Fibroblast of skin of right biceps (primary cell): ENCODE measurements at regions not wholly inside any gene's neighbourhood (a gene's known extent, or its start where the extent isn't known, plus 50 kb on each side); places are given as distances from the start of the nearest gene placed in this dataset.
"Not testable (repeated sequence)": the region's sequence is repeated elsewhere in the genome, so short reads cannot be mapped to it uniquely, and the experiment has no call there.

Source experiments
- DNase-seq: peaks from one replicate; pipeline ENCODE4 v3.0.0-alpha.2; 2013

- peak; percentile 9 for DNase-seq
Measured at GRCh38 chr4:107468156-107468555, 251.9 kb downstream of the PAPSS1 start.

DNA sequence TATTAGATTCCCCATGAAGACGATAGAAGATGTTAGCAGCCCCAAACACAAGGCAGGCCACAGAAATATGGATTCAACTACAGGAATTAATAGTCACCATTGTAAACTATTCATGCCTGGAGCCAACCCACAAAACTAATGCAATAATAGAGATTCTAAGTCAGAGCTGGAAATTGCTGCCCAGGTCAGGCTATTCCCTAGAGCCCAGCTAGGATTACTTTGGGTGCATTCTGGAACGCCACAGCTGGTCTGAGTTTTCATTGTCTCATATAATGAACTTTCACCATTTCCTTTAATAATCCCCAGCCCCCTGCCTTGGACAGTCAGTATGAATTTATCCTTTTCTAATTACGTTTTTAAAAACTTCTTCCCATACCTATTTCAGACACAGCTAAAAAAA lies 252.6 kb downstream of the PAPSS1 start:
- no peak for DNase-seq

GRCh38 chr4:107458194-107458593 lies 261.8 kb downstream of the PAPSS1 start:
- no peak for DNase-seq

GRCh38 chr4:107453987-107454386 lies 266.0 kb downstream of the PAPSS1 start:
- DNase-seq: no peak

DNA sequence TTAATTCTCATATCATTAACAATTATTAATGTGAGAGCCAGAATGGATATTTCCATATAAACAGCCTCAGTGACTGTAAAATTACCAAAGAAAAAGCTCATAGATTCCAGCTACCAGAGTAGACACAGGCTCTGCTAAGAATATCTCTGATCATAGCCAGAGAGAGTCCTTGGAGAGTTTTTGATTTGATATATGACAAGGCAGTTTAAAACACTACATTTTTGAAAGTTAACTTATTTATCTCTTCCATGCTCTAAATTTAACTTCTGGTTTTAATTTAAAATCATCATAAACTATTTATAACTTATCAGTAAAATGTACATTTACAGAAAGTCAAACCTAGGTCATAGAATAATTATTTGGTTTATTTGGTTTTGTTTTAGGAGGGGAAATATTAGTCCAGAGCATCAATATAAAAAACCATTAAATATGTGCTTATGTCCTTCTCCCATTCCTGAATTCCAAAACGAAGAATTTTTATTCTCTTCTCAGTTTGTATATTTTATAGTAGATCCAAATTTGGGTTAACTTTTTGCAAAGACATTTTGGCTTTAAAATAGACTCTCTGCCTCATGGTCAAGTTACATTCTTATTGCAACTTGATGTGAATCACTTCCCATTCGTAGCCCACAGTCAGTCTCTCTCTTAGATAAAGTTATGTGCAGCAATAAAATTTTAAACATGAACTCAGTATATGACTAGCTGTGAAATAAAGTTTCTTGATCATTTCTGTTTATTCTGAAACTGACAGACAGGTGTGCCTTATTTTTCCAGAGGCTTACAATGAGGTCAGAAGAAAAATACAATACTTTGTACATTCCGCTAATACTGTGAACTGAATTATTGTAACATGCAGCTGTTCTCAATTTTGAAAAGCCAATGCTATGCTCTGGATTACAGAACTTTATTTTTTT lies 267.1 kb downstream of the PAPSS1 start:
- no peak for DNase-seq

DNA sequence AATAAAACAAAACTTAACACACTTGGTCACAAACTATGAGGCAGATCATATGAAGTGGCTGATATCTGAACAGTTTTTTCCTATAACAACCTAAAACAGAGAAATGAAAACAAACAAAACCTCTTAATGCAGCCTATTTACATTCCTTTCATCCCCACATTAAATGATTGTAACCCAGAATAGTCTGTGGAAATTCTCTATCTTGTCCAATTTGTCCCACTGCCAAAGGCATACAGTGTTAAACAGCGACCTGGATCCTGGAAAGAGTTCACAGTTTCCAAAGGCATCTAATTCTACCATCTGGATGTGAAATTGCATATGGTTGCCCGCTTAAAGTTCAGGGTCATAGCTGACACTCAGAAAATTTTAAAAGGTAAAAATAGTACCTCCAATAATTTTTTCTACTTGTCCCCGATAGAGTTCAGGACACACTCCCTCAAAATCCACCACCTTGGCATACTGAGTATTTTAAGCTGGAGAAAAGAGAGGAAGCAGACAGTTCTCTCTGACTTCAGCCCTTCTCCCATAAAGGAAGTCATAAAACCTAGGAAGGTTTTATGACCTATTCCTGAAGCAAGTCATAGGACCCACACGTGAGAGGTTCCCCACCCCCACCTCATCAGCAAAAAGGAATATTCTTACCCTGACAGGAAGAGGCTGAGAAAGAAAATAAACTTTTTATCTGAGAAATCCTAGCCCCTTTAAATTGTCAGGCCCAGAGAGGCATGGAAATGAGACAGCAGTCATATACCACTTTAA lies 270.2 kb downstream of the PAPSS1 start:
- DNase-seq: no peak

DNA sequence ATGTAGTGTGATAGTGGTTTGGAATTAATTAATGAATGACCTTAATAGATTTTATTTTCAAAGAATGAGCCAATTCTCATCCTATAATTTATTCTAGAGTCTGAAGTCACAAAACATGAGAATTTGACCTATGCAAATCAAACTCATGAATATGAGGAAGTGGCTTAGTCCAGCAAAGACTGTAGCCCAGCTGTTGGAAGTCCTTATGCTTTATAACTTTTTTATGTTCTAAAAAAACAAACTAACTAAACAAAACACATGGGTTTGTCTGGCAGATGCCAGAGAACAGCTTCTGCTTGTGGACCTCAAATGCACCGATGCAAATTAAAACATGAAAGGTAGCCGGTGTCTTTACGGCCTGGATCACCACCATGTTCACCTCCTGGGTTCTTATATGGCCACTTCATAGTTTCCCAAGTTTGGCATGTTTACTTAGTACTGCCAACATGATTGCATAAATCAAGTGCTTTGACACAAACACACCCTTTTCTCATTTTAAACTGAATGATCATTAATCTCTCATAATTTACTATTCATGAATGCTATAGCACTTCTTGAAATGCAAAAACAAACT lies 277.4 kb downstream of the PAPSS1 start:
- DNase-seq: no peak

DNA sequence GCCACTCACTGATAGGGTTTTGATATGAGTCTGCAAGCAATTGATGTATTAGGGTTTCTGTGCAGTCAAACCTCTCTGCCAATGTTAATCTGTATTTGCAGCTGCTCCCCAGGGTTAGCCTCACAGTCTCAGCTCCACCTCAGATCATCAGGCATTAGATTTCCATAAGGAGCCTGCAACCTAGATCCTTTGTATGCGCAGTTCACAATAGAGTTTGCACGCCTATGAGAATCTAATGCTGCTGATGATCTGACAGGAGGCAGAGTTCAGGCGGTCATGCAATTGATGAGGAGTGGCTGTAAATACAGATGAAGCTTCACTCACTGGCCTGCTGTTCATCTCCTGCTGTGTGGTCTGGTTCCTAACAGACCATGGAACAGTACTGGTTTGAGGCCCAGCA lies 280.6 kb downstream of the PAPSS1 start:
- DNase-seq: no peak

- not testable (repeated sequence) for DNase-seq
Measured at GRCh38 chr4:107436471-107436870, 283.6 kb downstream of the PAPSS1 start.

DNA sequence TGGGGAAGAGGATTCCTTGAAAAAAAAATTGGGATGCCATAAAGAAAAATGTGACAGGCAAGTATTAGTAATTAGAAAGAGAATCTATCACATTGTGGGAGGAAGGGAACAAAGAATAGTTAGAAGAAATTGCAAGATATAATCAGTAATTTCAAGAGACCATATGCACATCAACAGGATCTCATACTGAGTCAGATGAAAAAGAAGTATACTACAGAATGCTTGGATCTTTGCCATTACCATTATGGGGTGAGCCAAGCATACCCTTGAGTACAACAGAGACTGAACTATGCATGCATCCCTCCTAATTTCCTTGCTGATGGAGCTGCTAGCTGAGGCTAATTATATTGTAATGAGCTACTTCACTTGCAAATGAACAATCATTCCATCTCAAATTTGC lies 287.6 kb downstream of the PAPSS1 start:
- DNase-seq: peak; percentile 64

GRCh38 chr4:107423677-107424405 lies 296.2 kb downstream of the PAPSS1 start:
- DNase-seq: no peak

GRCh38 chr4:107419536-107419935 lies 300.5 kb downstream of the PAPSS1 start:
- not testable (repeated sequence) for DNase-seq

DNA sequence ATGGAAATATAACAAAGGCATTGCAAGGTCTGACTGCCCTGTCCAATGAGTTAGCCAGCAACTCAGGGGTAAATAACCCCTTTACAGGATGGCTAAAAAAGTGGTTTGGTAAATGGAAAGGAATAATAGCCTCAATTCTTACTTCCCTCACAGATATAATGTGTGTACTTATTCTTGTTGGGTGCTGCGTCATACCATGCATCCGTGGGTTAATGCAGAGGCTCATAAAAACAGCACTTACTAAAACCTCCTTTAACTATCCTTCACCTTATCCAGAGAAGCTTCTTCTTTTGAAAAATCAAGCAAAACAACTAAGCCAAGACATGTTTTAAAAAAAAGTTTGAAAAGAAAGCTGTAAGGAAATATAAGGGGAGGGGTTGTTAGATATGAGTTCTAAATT lies 301.0 kb downstream of the PAPSS1 start:
- DNase-seq: no peak

DNA sequence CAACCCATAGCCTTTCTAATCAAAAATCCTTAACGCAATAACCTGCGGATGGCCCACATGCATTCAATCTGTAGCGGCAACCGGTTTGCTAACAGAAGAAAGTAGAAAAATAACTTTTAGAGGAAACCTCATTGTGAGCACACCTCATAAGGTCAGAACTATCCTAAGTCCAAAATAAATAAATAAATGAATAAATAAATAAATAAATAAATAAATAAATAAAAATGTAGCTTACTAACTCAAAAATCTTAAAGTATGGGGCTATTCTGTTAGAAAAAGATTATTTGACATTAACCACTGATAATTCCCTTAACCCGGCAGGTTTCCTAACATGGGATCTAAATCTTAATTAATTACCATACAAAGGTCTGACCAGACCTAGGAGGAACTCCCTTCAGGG lies 304.5 kb downstream of the PAPSS1 start:
- not testable (repeated sequence) for DNase-seq

DNA sequence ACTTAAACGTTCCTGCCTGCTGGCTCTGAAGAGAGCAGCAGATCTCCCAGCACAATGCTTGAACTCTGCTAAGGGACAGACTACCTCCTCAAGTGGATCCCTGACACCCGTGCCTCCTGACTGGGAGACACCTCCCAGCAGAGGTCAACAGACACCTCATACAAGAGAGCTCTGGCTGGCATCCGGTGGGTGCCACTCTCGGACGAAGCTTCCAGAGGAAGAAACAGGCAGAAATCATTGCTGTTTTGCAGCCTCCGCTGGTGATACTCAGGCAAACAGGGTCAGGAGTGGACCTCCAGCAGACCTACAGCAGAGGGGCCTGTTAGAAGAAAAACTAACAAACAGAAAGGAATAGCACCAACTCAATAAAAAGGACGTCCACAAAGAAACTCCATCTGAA lies 310.2 kb downstream of the PAPSS1 start:
- not testable (repeated sequence) for DNase-seq

DNA sequence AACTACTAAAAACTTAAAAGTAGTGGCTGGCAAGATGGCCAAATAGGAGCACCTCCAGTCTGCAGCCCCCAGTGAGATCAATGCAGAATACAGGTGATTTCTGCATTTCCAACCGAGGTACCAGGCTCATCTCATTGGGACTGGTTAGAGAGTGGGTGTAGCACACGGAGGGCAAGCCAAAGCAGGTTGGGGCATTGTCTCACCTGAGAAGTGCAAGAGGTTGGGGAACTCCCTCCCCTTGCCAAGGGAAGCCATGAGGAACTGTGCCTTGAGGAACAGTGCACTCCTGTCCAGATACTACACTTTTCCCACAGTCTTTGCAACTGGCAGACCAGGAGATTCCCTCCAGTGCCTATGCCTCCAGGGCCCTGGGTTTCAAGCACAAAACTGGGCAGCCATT lies 311.1 kb downstream of the PAPSS1 start:
- no peak for DNase-seq

- DNase-seq: no peak
Measured at GRCh38 chr4:107404591-107405300, 315.3 kb downstream of the PAPSS1 start.

- no peak for DNase-seq
Measured at GRCh38 chr4:107402291-107402690, 317.7 kb downstream of the PAPSS1 start.

- DNase-seq: peak; percentile 18
Measured at GRCh38 chr4:107392951-107393350, 327.1 kb downstream of the PAPSS1 start.

DNA sequence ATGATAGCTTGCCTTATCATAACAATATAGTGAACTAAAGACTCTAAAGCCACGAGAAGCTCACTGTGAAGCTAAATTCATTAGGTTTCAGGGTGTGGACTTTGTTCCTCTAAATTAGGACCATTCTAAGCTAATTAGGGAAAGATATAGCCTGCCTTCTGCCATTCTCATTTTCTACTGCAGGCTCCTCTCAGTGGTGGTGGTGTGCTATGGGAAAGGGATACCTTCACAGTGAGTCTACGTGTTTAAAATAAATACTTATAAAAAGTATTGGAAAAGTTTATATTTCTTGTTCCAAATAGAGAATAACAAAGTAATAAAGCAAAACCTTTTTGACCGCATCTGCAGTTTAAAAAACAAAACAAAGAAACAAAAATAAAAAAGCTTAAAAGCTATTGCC lies 327.7 kb downstream of the PAPSS1 start:
- DNase-seq: no peak

DNA sequence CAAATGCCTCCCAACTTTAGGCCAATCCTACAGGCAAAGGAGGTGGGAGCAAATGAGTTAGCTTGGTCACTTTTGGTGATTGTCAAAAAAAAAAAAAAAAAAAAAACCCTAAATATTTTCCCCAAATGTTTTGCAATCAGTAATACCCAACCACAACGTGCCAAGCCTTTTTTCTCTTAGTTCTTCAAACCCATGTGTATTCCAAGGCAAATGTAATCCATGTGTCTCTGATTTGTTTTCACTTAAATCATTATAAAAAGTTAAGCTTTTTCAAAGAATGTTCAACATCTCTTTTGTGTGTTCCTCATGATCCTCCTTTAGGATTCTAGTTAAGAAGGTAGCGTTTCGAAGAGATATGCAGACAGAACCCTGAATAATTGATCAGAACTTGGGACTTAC lies 328.4 kb downstream of the PAPSS1 start:
- no peak for DNase-seq

DNA sequence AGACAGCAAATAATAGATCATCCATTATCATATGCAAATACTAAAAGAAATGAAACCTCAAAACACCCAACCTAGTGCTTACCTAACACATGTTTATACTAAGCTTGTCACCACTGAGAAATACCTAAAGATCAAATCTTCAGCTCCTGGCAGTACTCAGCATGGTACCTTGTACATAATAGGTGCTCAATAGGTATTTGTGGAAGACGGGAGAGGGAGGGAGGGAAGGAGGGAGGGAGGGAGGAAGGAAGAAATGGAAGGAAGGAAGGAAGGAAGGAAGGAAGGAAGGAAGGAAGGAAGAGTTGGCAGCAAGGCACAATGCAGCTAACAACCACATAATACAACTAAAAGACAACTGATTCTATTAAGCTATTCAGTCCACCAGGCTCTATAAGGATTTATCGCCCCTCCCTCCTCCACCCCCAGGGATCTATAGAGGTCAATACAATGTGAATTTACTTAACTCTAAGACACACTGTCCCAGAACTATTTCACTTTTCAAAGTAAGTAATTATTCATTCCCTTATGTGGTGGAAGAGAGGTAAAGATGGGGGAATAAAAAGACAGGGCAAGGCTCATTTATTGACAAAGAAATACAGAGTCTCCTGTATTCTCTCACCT lies 328.9 kb downstream of the PAPSS1 start:
- DNase-seq: no peak
